TTC549 (cell line): ENCODE measurements at regions not wholly inside any gene's neighbourhood (a gene's known extent, or its start where the extent isn't known, plus 50 kb on each side); places are given as distances from the start of the nearest gene placed in this dataset.
"Not testable (repeated sequence)": the region's sequence is repeated elsewhere in the genome, so short reads cannot be mapped to it uniquely, and the experiment has no call there.

ENCODE experiments used
- FAIRE-seq: peaks from 2 replicates; lab custom pipeline; 2012; peaks lifted over from hg19 to GRCh38; lab: Jason Lieb, UNC

DNA sequence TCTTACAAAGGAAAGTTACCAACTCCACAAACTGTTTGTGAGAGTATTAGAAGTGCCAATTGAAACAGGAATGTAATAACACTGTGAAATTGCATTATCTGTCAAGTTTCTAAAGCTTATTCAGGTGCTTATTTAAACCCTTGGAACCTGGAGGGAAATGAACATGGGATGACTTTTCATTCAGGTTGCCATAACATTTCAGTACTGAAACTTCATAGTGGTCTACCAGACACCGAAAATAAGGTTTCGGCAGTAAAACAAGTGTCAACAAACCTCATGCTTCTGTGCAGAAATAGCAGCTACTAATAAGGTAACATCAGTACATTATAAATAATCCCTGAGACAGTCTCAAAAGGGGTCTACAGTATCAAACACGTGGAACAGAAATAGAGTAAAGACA is 890.7 kb upstream of the INTU start:
- FAIRE-seq: no peak

DNA sequence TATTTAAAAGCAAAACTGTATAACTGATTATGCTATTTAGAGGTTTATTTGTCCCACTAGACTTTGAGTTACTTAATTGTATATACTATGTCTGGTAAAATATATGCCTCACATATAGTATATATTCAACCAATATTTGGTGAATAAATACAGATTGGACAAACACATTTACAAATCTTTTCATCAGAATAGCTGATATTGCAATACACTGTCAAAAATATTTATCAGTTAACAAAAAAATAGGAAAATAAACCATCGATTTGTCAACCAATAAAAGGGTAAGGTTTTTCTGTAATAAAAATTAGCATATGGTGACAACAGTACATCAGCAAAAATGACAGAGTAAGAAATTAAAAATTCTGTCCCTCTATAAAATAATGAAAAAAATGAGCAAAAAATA is 889.9 kb upstream of the INTU start:
- no peak for FAIRE-seq

GRCh38 chr4:126748736-126749135 is 884.0 kb upstream of the INTU start:
- FAIRE-seq: no peak

GRCh38 chr4:126750723-126751122 is 882.0 kb upstream of the INTU start:
- FAIRE-seq: no peak

- no peak for FAIRE-seq
These were observed 880.6 kb upstream of the INTU start for GRCh38 chr4:126752126-126752525.

- no peak for FAIRE-seq
These were observed 880.1 kb upstream of the INTU start for GRCh38 chr4:126752702-126753101.

DNA sequence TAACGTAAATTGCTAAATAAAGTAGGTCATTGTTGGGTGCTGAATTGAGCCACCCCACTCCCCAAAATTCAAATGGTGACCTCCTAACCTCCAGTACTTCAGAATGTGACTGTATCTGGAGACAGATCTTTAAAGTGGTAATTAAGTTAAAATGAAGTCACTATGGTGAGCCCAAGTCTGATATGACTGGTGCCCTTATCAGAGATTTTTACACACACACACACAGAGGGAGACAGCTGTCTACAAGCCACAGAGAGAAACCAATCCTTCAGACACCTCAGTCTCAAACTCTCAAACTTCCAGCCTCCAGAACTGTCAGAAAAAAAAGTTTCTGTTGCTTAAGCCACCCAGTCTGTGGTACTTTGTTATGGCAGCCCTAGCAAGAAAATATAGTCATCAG is 879.2 kb upstream of the INTU start:
- no peak for FAIRE-seq

DNA sequence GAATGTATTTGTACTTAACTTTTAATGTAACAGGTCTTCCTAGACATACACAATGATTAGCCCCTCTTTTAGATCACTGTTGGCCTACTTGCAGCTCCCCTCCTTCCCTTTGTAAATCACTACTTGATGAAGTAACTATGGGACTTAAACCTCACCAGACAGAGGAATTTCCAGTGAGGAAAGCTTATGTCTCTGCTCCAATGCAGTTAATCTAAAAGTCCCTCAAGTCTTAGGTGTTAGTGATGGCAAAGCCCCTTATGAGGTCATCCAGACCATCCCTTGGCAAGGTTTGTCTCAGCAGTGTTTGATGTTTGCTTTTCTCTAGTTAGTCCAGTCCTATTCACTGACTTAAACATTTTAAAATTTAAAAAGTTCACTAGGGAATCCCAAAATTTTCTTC is 877.3 kb upstream of the INTU start:
- no peak for FAIRE-seq

GRCh38 chr4:126756050-126756829 is 876.5 kb upstream of the INTU start:
- no peak for FAIRE-seq

DNA sequence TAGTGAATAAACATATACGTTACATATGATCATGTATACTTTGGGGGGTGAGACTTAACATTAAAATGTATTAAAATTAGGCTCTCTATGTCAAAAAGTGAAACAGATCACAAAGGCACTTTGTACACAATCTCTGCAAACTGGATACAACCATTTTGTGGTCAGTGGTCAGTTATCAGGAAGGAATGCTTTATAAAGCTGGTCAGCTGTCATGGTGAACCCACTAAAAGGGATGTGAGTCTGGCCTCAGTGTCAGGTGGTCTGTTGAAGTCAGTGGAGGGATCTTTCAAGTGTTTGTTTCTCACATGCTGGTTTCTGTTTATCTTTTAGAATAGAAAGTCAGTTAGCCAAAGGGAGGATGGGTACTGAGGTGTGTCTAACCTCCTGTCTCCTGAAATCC is 875.5 kb upstream of the INTU start:
- no peak for FAIRE-seq

DNA sequence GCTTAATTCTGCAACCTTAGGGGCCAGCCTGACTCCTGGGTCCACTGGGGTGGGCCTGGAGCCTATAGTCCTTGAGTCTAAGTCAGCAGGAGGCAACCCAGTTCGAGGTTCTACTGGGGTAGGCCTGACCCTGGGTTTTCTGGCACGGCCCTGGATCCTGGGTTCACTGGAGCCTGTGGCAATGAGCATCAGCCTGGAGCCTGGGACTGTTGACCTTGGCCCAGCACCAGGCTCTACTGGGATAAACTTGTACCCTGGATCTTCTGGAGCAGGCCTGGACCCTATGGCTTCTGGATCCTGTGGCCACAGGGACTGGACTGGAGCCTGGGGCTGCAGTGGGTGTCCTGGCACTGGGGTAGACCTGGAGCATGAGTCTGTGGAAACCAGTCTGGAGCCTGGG is 874.3 kb upstream of the INTU start:
- no peak for FAIRE-seq

- no peak for FAIRE-seq
These were observed 870.7 kb upstream of the INTU start for GRCh38 chr4:126761947-126762662.

DNA sequence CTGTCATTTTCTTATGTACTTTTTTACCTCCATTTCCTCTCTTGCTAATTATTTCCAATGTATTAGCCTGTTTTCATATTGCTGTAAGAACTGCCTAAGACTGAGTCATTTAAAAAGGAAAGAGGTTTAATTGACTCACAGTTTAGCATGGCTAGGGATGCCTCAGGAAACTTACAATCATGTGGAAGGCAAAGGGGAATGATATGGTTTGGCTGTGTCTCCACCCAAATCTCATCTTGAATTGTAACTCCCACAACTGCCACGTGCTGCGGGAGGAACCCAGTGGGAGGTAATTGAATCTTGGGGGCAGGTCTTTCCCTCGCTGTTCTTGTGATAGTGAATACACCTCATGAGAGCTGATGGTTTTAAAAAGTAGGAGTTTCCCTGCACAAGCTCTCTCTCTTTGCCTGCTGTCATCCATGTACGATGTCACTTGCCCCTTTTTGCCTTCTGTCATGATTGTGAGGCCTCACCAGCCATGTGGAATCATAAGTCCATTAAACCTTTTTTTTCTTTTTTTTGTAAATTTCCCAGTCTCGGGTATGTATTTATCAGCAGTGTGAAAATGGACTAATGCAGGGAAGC is 870.0 kb upstream of the INTU start:
- FAIRE-seq: no peak

GRCh38 chr4:126766241-126766640 is 866.5 kb upstream of the INTU start:
- no peak for FAIRE-seq

- no peak for FAIRE-seq
These were observed 864.4 kb upstream of the INTU start for GRCh38 chr4:126768338-126768737.

DNA sequence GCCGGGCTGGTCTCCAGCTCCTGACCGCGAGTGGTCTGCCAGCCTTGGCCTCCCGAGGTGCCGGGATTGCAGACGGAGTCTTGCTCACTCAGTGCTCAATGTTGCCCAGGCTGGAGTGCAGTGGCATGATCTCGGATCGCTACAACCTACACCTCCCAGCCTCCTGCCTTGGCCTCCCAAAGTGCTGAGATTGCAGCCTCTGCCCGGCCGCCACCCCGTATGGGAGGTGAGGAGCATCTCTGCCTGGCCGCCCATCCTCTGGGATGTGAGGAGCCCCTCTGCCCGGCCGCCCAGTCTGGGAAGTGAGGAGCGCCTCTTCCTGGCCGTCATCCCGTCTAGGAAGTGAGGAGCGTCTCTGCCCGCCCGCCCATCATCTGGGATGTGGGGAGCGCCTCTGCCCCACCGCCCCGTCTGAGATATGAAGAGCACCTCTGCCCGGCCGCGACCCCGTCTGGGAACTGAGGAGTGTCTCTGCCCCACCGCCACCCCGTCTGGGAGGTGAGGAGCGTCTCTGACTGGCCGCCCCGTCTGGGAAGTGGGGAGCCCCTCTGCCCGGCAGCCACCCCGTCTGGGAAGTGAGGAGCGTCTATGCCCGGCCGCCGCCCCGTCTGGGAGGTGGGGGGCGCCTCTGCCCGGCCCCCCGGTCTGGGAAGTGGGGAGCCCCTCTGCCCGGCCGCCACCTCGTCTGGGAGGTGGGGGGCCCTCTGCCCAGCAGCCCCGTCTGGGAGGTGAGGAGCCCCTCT is 861.8 kb upstream of the INTU start:
- FAIRE-seq: not testable (repeated sequence)

- FAIRE-seq: not testable (repeated sequence)
These were observed 861.1 kb upstream of the INTU start for GRCh38 chr4:126771618-126772017.

DNA sequence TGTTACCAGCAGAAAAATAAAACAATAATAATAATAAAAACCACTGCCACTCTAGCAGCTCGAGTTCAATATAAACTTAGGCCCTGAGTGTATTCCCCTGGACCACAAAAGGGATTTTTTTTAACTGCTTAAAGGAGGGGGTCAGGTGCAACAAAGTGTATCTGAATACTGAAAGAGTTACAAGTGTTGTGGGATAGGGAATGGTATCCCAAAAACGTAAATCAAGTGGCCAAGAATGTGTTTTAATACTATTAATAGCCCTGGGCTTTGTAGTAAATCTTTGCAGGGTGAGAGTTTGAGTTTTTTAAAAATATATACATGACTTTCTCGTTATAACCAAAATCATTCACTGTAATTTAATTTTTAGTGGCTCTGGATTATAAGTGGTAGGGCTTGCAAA is 860.1 kb upstream of the INTU start:
- FAIRE-seq: no peak

GRCh38 chr4:126775485-126776106 is 857.2 kb upstream of the INTU start:
- FAIRE-seq: no peak

DNA sequence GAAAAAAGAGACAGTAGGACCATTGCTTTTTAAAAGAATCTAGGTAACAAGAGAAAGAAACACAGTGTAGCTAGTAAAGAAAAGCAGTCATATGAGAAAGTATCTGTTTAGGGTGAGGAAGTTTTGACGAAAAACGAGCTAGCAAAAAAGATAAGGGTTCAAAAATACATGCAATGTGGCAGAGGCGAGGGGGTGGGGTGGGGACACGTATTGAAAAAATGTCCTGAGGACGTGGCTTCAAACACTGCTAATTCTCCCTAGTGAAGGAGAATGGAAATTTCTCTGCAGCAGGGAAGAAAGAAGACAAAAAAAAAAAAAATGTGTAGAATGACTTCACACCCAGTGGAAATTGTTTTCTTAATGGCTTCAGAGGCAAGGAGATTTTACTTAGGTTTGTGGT is 856.4 kb upstream of the INTU start:
- no peak for FAIRE-seq

DNA sequence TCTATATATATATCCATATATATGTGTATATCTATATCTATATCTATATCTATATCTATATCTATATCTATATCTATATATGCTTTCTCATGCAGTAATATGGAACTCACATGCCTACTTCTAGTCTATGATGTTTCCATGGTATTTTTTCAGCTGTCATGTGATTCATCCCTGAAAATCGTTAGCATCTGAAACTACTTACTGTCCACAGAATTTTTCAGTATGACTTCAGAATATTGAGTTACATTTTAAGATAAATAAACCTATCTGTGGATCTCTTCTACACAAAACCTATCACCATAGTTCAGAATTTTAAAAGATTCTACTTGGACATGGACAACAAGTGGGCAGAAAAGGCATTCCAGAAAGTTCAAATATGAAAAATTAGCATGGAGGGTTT is 855.1 kb upstream of the INTU start:
- no peak for FAIRE-seq

DNA sequence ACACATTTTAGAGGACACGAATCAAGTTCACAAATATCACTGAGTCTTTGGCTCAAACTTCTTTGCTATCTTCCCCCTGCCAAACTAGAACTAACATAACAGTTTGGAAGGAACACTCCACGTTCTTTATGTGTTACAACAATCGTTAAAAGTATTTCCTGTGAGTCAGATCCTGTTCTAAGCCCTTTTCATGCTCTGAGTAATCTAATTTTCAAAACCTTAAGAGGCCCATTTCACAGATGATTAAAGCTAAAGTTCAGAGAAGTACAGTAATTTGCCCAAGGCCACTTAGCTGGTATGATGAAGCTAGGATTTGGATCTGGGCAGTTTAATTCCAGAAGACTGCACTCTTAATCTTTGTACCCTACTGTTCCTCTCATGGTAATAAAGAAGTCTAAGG is 854.4 kb upstream of the INTU start:
- no peak for FAIRE-seq
